ENCODE measurements at regions not wholly inside any gene's neighbourhood (a gene's known extent, or its start where the extent isn't known, plus 50 kb on each side); places are given as distances from the start of the nearest gene placed in this dataset.

DNA sequence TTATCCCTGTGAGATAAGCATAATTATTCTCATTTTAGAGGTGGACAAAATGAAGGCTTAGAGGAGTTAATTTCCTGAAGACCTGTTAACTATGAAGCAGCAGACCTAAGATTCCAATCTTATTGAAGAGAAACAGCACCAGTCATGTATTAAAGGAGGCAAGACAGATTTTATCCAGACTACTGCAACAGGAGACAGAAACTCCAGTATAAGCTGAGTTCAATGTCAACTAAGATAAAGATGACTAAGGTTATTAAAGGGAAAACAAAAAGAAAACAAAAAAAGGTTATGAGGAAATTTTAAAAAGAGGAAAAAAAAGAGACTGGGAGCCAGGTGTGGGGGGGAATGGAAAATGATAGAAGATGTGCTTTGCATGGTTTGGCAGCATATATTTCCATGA lies 707.7 kb upstream of the NR2F2 start:
- TF ChIP-seq SUZ12 (IDR thresholded peaks at IDR 0.05; ENCODE audit: extremely low read depth, insufficient read depth, insufficient read length), result no peak
- no peak for TF ChIP-seq YY1 (IDR thresholded peaks at IDR 0.05; ENCODE audit: insufficient read depth, insufficient read length)
- no peak for TF ChIP-seq ZNF274 (IDR thresholded peaks at IDR 0.05; ENCODE audit: low read depth, low read length)
